HEK293T (cell line): ENCODE measurements at regions not wholly inside any gene's neighbourhood (a gene's known extent, or its start where the extent isn't known, plus 50 kb on each side); places are given as distances from the start of the nearest gene placed in this dataset.

Source experiments
- ARNT ChIP-seq: fragments of 450-650 bp; IDR thresholded peaks from 2 replicates; pipeline ENCODE4 v1.6.1; 2017; ENCODE audit warnings: mild to moderate bottlenecking
- ELF4 ChIP-seq: fragments of 450-650 bp; IDR thresholded peaks from 2 replicates; pipeline ENCODE4 v1.6.1; 2017; ENCODE audit warnings: antibody characterized with exemption
- FOXK2 ChIP-seq: fragments of 450-650 bp; IDR thresholded peaks from 2 replicates; pipeline ENCODE4 v1.6.1; 2016; ENCODE audit warnings: mild to moderate bottlenecking
- HDGF ChIP-seq: fragments of 450-650 bp; IDR thresholded peaks from 2 replicates; pipeline ENCODE4 v1.6.1; 2017; ENCODE audit warnings: antibody characterized with exemption, borderline replicate concordance
- SP1 ChIP-seq: fragments of 450-650 bp; IDR thresholded peaks from 2 replicates; pipeline ENCODE4 v1.6.1; 2017
- SUZ12 ChIP-seq: fragments of 450-650 bp; IDR thresholded peaks from 2 replicates; pipeline ENCODE4 v1.6.1; 2016; ENCODE audit warnings: mild to moderate bottlenecking

DNA sequence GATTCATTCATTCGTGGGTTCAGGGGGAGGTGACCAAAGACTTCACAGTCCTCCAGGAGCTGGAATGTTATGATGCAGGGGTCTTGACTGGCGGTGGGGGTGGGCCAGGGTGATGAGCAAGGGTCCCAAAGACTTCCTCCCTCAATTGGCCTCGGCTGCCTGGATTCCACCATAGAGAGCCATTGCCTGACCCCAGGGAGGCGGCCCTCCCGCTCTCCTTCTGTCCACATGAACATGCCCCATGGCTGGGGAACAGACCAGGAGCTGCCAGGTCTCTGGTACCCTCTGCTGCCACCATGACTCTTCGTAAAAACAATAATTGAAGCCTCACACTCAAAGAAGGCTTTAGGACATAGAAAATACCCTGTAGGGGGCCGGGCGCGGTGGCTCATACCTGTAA is 102.5 kb upstream of the CASZ1 start:
- no peak for TF ChIP-seq SUZ12
- TF ChIP-seq FOXK2, result no peak
- no peak for TF ChIP-seq ARNT
- TF ChIP-seq HDGF, result no peak
- TF ChIP-seq ELF4, result no peak
- no peak for TF ChIP-seq SP1
